HEK293T (cell line): ENCODE measurements at regions not wholly inside any gene's neighbourhood (a gene's known extent, or its start where the extent isn't known, plus 50 kb on each side); places are given as distances from the start of the nearest gene placed in this dataset.

ENCODE experiments used
- ARNT ChIP-seq: fragments of 450-650 bp; IDR thresholded peaks from 2 replicates; pipeline ENCODE4 v1.6.1; 2017; ENCODE audit warnings: mild to moderate bottlenecking
- BHLHE40 ChIP-seq: fragments of 450-650 bp; IDR thresholded peaks from 2 replicates; pipeline ENCODE4 v1.6.1; 2016; ENCODE audit warnings: mild to moderate bottlenecking, moderate library complexity, borderline replicate concordance
- CTBP1 ChIP-seq: fragments of 450-650 bp; IDR thresholded peaks from 2 replicates; pipeline ENCODE4 v1.6.1; 2016; ENCODE audit warnings: borderline replicate concordance
- ELF4 ChIP-seq: fragments of 450-650 bp; IDR thresholded peaks from 2 replicates; pipeline ENCODE4 v1.6.1; 2017; ENCODE audit warnings: antibody characterized with exemption
- FOXA1 ChIP-seq: fragments of 450-650 bp; IDR thresholded peaks from 2 replicates; pipeline ENCODE4 v1.6.1; 2016; ENCODE audit warnings: mild to moderate bottlenecking
- FOXK2 ChIP-seq: fragments of 450-650 bp; IDR thresholded peaks from 2 replicates; pipeline ENCODE4 v1.6.1; 2016; ENCODE audit warnings: mild to moderate bottlenecking
- FOXM1 ChIP-seq: fragments of 450-650 bp; IDR thresholded peaks from 2 replicates; pipeline ENCODE4 v1.6.1; 2017; ENCODE audit warnings: mild to moderate bottlenecking, borderline replicate concordance
- HDGF ChIP-seq: fragments of 450-650 bp; IDR thresholded peaks from 2 replicates; pipeline ENCODE4 v1.6.1; 2017; ENCODE audit warnings: antibody characterized with exemption, borderline replicate concordance
- SP1 ChIP-seq: fragments of 450-650 bp; IDR thresholded peaks from 2 replicates; pipeline ENCODE4 v1.6.1; 2017
- SUZ12 ChIP-seq: fragments of 450-650 bp; IDR thresholded peaks from 2 replicates; pipeline ENCODE4 v1.6.1; 2016; ENCODE audit warnings: mild to moderate bottlenecking

GRCh38 chr5:148913493-148913892 lies 87.1 kb downstream of the ADRB2 start:
- TF ChIP-seq ELF4: no peak
- no peak for TF ChIP-seq CTBP1
- TF ChIP-seq SUZ12: no peak
- TF ChIP-seq HDGF: no peak
- TF ChIP-seq SP1: no peak
- TF ChIP-seq FOXM1: no peak
- TF ChIP-seq ARNT: no peak
- no peak for TF ChIP-seq FOXA1
- no peak for TF ChIP-seq BHLHE40
- TF ChIP-seq FOXK2: no peak
